ENCODE measurements at regions not wholly inside any gene's neighbourhood (a gene's known extent, or its start where the extent isn't known, plus 50 kb on each side); places are given as distances from the start of the nearest gene placed in this dataset.

- TF ChIP-seq CTCF (IDR thresholded peaks at IDR 0.05) (no peak), ZFX (IDR thresholded peaks at IDR 0.05; ENCODE audit: borderline replicate concordance) (no peak)
These were observed 468.4 kb upstream of the CDH6 start for GRCh38 chr5:30725073-30725472.
